ENCODE measurements at regions not wholly inside any gene's neighbourhood (a gene's known extent, or its start where the extent isn't known, plus 50 kb on each side); places are given as distances from the start of the nearest gene placed in this dataset.
"Not testable (repeated sequence)": the region's sequence is repeated elsewhere in the genome, so short reads cannot be mapped to it uniquely, and the experiment has no call there.

- DNase-seq (ENCODE audit: low spot score): peak; percentile 94
These were observed 439.6 kb downstream of the CSNK1G3 start for GRCh38 chr5:123951582-123951977.

GRCh38 chr5:123950701-123951581, 439.0 kb downstream of the CSNK1G3 start:
- DNase-seq (ENCODE audit: low spot score): peak; percentile 16

- DNase-seq (ENCODE audit: low spot score): no peak
These were observed 437.9 kb downstream of the CSNK1G3 start for GRCh38 chr5:123949807-123950340.

GRCh38 chr5:123949043-123949804, 437.2 kb downstream of the CSNK1G3 start:
- no peak for DNase-seq (ENCODE audit: low spot score)

GRCh38 chr5:123947797-123948196, 435.8 kb downstream of the CSNK1G3 start:
- DNase-seq (ENCODE audit: low spot score): no peak

GRCh38 chr5:123945548-123945947, 433.6 kb downstream of the CSNK1G3 start:
- no peak for DNase-seq (ENCODE audit: low spot score)

- no peak for DNase-seq (ENCODE audit: low spot score)
These were observed 431.2 kb downstream of the CSNK1G3 start for GRCh38 chr5:123943151-123943550.

GRCh38 chr5:123940416-123940815, 428.4 kb downstream of the CSNK1G3 start:
- no peak for DNase-seq (ENCODE audit: low spot score)

GRCh38 chr5:123937230-123937629, 425.3 kb downstream of the CSNK1G3 start:
- DNase-seq (ENCODE audit: low spot score): peak; percentile 86

GRCh38 chr5:123936548-123936947, 424.6 kb downstream of the CSNK1G3 start:
- no peak for DNase-seq (ENCODE audit: low spot score)

GRCh38 chr5:123933812-123934211, 421.8 kb downstream of the CSNK1G3 start:
- not testable (repeated sequence) for DNase-seq (ENCODE audit: low spot score)

GRCh38 chr5:123929055-123929474, 417.1 kb downstream of the CSNK1G3 start:
- DNase-seq (ENCODE audit: low spot score): no peak

GRCh38 chr5:123928401-123928800, 416.4 kb downstream of the CSNK1G3 start:
- no peak for DNase-seq (ENCODE audit: low spot score)

GRCh38 chr5:123921193-123921592, 409.2 kb downstream of the CSNK1G3 start:
- DNase-seq (ENCODE audit: low spot score): no peak

- peak; percentile 90 for DNase-seq (ENCODE audit: low spot score)
These were observed 404.6 kb downstream of the CSNK1G3 start for GRCh38 chr5:123916345-123917121.

- DNase-seq (ENCODE audit: low spot score): no peak
These were observed 402.4 kb downstream of the CSNK1G3 start for GRCh38 chr5:123914333-123914732.

GRCh38 chr5:123907349-123907748, 395.4 kb downstream of the CSNK1G3 start:
- DNase-seq (ENCODE audit: low spot score): no peak

- DNase-seq (ENCODE audit: low spot score): no peak
These were observed 394.8 kb downstream of the CSNK1G3 start for GRCh38 chr5:123906698-123907295.

GRCh38 chr5:123885081-123885480, 373.1 kb downstream of the CSNK1G3 start:
- no peak for DNase-seq (ENCODE audit: low spot score)

- no peak for DNase-seq (ENCODE audit: low spot score)
These were observed 371.0 kb downstream of the CSNK1G3 start for GRCh38 chr5:123882965-123883345.

GRCh38 chr5:123882319-123882964, 370.5 kb downstream of the CSNK1G3 start:
- no peak for DNase-seq (ENCODE audit: low spot score)

All from A172 (cell line).